ENCODE measurements at regions not wholly inside any gene's neighbourhood (a gene's known extent, or its start where the extent isn't known, plus 50 kb on each side); places are given as distances from the start of the nearest gene placed in this dataset.

DNA sequence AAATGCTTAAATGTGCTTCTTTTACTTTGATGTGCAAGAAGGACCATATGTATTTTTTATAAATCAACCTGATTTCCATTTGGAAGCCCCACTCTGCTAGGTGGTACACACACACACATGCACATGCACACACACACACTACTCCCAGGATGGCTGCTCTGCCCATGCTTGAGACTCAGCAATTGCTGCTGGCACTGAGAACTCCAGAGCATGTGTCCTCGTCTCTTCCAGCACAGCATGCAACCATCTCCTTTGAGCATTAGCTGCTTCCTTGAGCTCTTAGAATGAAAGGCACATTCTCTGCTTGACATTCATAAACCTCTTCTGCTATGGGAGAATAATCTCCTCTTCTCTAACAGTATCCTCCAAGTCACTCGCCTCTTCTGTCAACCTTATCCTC is 115.9 kb downstream of the FEM1C start:
- TF ChIP-seq TAF1 (IDR thresholded peaks at IDR 0.05; ENCODE audit: borderline replicate concordance, low read depth, low read length) (no peak), POLR2AphosphoS5 (IDR thresholded peaks at IDR 0.05; ENCODE audit: low read depth, low read length) (no peak)

All from GM12892 (cell line).